Nephron (organoid): ENCODE measurements at regions not wholly inside any gene's neighbourhood (a gene's known extent, or its start where the extent isn't known, plus 50 kb on each side); places are given as distances from the start of the nearest gene placed in this dataset.
"Not testable (repeated sequence)": the region's sequence is repeated elsewhere in the genome, so short reads cannot be mapped to it uniquely, and the experiment has no call there.

Experiments used
- H3K27ac Mint-ChIP-seq, 3 experiments: 2 replicates each; pipeline ENCODE4 v1.8.0; 2020; ENCODE audit warnings: mixed read lengths in 3 of 3, mild to moderate bottlenecking in 2 of 3, moderate library complexity in 1 of 3
- H3K27me3 Mint-ChIP-seq: 2 replicates; pipeline ENCODE4 v1.8.0; 2021; ENCODE audit warnings: low read depth, mild to moderate bottlenecking, moderate library complexity, mixed read lengths
- H3K36me3 Mint-ChIP-seq: 2 replicates; pipeline ENCODE4 v1.8.0; 2020; ENCODE audit warnings: low read depth, mixed read lengths
- H3K4me1 Mint-ChIP-seq: 2 replicates; pipeline ENCODE4 v1.8.0; 2020; ENCODE audit warnings: mixed read lengths
- H3K4me3 Mint-ChIP-seq, 3 experiments: 2 replicates each; pipeline ENCODE4 v1.8.0; 2020; ENCODE audit warnings: mild to moderate bottlenecking in 3 of 3, mixed read lengths in 3 of 3, moderate library complexity in 2 of 3
- H3K9me3 Mint-ChIP-seq: 2 replicates; pipeline ENCODE4 v1.8.0; 2020; ENCODE audit warnings: mixed read lengths
- TF ChIP-seq, protein P1 (sequence below), 3 experiments: fragments of 200-600 bp; sonication (generic); IDR thresholded peaks; one replicate each; pipeline ENCODE4 v1.5.0; 2021; ENCODE audit warnings: antibody characterized with exemption in 3 of 3; ENCODE audit not compliant: unreplicated experiment in 3 of 3

GRCh38 chr5:58181578-58182286 lies 278.2 kb downstream of the PLK2 start:
- Mint-ChIP-seq H3K4me3 (no peak overlapping the region), H3K27me3 (no peaks in the 10 kb centered on the region), H3K27ac (peak overlapping the region in 2 of 3 experiments; percentile 3 to 14)

GRCh38 chr5:58172946-58173345 lies 286.9 kb downstream of the PLK2 start:
- TF ChIP-seq, protein P1, sequence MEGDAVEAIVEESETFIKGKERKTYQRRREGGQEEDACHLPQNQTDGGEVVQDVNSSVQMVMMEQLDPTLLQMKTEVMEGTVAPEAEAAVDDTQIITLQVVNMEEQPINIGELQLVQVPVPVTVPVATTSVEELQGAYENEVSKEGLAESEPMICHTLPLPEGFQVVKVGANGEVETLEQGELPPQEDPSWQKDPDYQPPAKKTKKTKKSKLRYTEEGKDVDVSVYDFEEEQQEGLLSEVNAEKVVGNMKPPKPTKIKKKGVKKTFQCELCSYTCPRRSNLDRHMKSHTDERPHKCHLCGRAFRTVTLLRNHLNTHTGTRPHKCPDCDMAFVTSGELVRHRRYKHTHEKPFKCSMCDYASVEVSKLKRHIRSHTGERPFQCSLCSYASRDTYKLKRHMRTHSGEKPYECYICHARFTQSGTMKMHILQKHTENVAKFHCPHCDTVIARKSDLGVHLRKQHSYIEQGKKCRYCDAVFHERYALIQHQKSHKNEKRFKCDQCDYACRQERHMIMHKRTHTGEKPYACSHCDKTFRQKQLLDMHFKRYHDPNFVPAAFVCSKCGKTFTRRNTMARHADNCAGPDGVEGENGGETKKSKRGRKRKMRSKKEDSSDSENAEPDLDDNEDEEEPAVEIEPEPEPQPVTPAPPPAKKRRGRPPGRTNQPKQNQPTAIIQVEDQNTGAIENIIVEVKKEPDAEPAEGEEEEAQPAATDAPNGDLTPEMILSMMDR (IDR thresholded peaks at IDR 0.05; ENCODE audit: unreplicated experiment in 3 of 3), result no peak
- H3K27me3 Mint-ChIP-seq, result no peaks in the 10 kb centered on the region
- H3K4me1 Mint-ChIP-seq, result no peaks in the 10 kb centered on the region
- no peak overlapping the region for H3K4me3 Mint-ChIP-seq
- no peaks in the 10 kb centered on the region for H3K36me3 Mint-ChIP-seq
- H3K27ac Mint-ChIP-seq, result no peak overlapping the region
- H3K9me3 Mint-ChIP-seq, result peaks cover 4% of the 10 kb centered on the region

More at GRCh38 chr5:58181578-58182286, 278.2 kb downstream of the PLK2 start:
- Mint-ChIP-seq H3K9me3 (no peaks in the 10 kb centered on the region), H3K4me1 (peaks cover 23% of the 10 kb centered on the region), H3K36me3 (no peaks in the 10 kb centered on the region)
- TF ChIP-seq, protein P1 (IDR thresholded peaks at IDR 0.05; ENCODE audit: unreplicated experiment in 3 of 3), result no peak

DNA sequence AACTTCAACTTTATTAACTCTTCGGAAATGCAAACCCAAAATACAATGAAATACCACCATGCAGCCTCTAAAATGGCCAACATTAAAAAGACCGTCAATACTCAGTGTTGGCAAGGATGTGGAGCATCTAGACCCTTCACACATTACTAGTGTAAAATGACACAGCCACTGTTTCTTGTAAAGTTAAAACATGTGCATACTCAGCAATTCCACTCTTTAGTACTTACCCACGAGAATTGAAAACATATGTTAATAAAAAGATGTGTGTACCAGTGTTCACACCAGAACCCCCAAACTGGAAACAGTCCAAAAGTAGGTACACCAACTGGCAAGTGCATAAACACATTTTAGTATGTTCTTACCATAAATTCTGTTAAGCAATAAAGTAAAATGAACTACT lies 294.7 kb downstream of the PLK2 start:
- no peaks in the 10 kb centered on the region for H3K4me1 Mint-ChIP-seq
- TF ChIP-seq, protein P1 (IDR thresholded peaks at IDR 0.05; ENCODE audit: unreplicated experiment in 3 of 3), result no peak
- H3K4me3 Mint-ChIP-seq, result no peak overlapping the region
- H3K36me3 Mint-ChIP-seq, result no peaks in the 10 kb centered on the region
- H3K27me3 Mint-ChIP-seq, result no peaks in the 10 kb centered on the region
- H3K9me3 Mint-ChIP-seq, result peaks cover 17% of the 10 kb centered on the region
- H3K27ac Mint-ChIP-seq, result no peak overlapping the region

DNA sequence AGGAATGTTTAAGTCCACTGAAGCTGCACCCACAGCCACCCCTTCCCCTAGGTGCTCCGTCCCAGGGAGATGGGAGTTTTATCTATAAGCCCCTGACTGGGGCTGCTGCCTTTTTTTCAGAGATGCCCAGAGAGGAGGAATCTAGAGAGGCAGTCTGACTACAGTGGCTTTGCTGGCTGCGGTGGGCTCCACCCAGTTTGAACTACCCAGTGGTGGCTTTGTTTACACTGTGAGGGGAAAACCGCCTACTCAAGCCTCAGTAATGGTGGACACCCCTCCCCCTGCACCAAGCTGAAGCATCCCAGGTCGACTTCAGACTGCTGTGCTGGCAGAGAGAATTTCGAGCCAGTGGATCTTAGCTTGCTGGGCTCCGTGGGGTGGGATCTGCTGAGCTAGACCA lies 298.0 kb downstream of the PLK2 start:
- not testable (repeated sequence) for H3K4me3 Mint-ChIP-seq, H3K27ac Mint-ChIP-seq, H3K4me1 Mint-ChIP-seq, H3K36me3 Mint-ChIP-seq, H3K27me3 Mint-ChIP-seq
- peaks cover 13% of the 10 kb centered on the region for H3K9me3 Mint-ChIP-seq

GRCh38 chr5:58156973-58157701 lies 302.7 kb downstream of the PLK2 start:
- no peaks in the 10 kb centered on the region for H3K36me3 Mint-ChIP-seq
- peaks cover 18% of the 10 kb centered on the region for H3K4me1 Mint-ChIP-seq
- H3K9me3 Mint-ChIP-seq, result peaks cover 9% of the 10 kb centered on the region
- no peak overlapping the region for H3K4me3 Mint-ChIP-seq
- TF ChIP-seq, protein P1 (IDR thresholded peaks at IDR 0.05; ENCODE audit: unreplicated experiment in 3 of 3), result no peak
- no peaks in the 10 kb centered on the region for H3K27me3 Mint-ChIP-seq
- H3K27ac Mint-ChIP-seq, result no peak overlapping the region

GRCh38 chr5:58156361-58156760 lies 303.5 kb downstream of the PLK2 start:
- TF ChIP-seq, protein P1 (IDR thresholded peaks at IDR 0.05; ENCODE audit: unreplicated experiment in 3 of 3), result no peak
- no peaks in the 10 kb centered on the region for H3K36me3 Mint-ChIP-seq
- no peaks in the 10 kb centered on the region for H3K27me3 Mint-ChIP-seq
- H3K27ac Mint-ChIP-seq, result no peak overlapping the region
- peaks cover 11% of the 10 kb centered on the region for H3K9me3 Mint-ChIP-seq
- H3K4me3 Mint-ChIP-seq, result no peak overlapping the region
- H3K4me1 Mint-ChIP-seq, result peaks cover 18% of the 10 kb centered on the region
